Mononuclear cell (primary cell): ENCODE measurements at regions not wholly inside any gene's neighbourhood (a gene's known extent, or its start where the extent isn't known, plus 50 kb on each side); places are given as distances from the start of the nearest gene placed in this dataset.

ENCODE experiments used
- H3K27me3 ChIP-seq: 2 replicates; pipeline ENCODE4 v1.6.0; 2011; ENCODE audit warnings: low read length, control low read depth; ENCODE audit not compliant: insufficient read depth
- H3K4me1 ChIP-seq: 2 replicates; pipeline ENCODE4 v1.5.1; 2011; ENCODE audit warnings: mild to moderate bottlenecking, low read length, control low read depth; ENCODE audit not compliant: insufficient read depth
- H3K4me3 ChIP-seq: 2 replicates; pipeline ENCODE4 v1.5.1; 2011; ENCODE audit warnings: mild to moderate bottlenecking, low read length, moderate library complexity
- H3K9me3 ChIP-seq: 2 replicates; pipeline ENCODE4 v1.5.1; 2011; ENCODE audit warnings: low read depth, mild to moderate bottlenecking, control low read depth, low read length

GRCh38 chr17:72262766-72263165 is 141.9 kb downstream of the SOX9 start:
- no peak overlapping the region for H3K4me3 ChIP-seq
- H3K27me3 ChIP-seq = no peaks in the 10 kb centered on the region
- no peaks in the 10 kb centered on the region for H3K9me3 ChIP-seq
- no peaks in the 10 kb centered on the region for H3K4me1 ChIP-seq

- Histone ChIP-seq H3K27me3 (no peaks in the 10 kb centered on the region), H3K4me3 (no peak overlapping the region), H3K4me1 (no peaks in the 10 kb centered on the region), H3K9me3 (no peaks in the 10 kb centered on the region)
Measured at GRCh38 chr17:72264682-72265405, 144.0 kb downstream of the SOX9 start.

DNA sequence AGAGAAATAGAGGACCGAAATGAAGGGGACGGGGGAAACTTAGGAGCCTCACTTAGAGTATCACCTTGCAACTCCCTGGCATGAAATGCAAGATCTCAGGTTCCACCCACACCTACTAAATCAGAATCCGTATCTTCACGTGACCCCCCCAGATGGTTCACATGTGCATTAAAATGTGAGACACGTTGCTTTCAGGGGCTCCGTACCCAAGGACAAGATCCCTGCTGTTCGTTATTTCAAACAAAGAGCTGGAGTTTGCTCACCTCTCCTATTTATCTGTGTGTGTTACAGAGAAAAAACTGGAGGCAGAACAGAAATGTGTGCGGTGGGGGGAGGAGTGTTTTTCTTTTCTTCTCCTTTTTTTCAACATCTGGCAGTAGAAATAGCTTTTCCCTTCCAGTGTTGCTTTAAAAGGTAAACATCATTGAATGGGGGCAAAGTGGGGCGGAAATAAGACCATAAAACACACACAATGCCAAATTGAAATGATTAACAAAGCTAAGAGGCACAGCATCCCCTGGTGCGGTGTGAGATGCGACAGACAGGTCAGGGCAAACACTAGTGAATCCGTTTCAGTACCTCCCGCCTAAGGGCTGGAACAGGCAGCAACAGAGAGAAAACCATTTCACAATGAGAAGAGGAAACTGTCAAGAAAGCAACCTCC is 145.4 kb downstream of the SOX9 start:
- no peak overlapping the region for H3K4me3 ChIP-seq
- H3K9me3 ChIP-seq = no peaks in the 10 kb centered on the region
- no peaks in the 10 kb centered on the region for H3K4me1 ChIP-seq
- no peaks in the 10 kb centered on the region for H3K27me3 ChIP-seq

GRCh38 chr17:72267601-72268000 is 146.8 kb downstream of the SOX9 start:
- Histone ChIP-seq H3K9me3 (no peaks in the 10 kb centered on the region), H3K4me3 (no peak overlapping the region), H3K4me1 (no peaks in the 10 kb centered on the region), H3K27me3 (no peaks in the 10 kb centered on the region)

DNA sequence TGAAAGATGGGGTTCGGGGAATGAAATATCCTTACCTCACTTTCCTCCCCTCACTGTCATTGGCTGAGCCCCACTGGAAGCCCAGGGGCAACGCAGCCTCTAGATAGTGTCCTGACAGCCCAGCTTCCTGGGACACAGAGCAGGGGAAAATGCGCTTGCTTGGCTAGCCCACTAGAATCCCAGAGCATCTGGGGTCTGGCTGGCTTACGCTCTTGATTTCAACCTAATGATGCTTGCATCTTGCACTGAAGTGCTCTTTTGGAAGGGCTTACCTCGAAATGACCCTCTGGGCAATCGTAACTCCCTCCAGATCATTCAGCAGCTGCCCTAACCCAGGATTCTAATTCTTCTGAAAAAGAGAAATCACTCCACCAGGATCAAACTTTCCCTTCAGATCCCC is 147.6 kb downstream of the SOX9 start:
- Histone ChIP-seq H3K4me1 (no peaks in the 10 kb centered on the region), H3K27me3 (no peaks in the 10 kb centered on the region), H3K4me3 (no peak overlapping the region), H3K9me3 (no peaks in the 10 kb centered on the region)

- no peaks in the 10 kb centered on the region for H3K9me3 ChIP-seq
- H3K4me3 ChIP-seq = no peak overlapping the region
- no peaks in the 10 kb centered on the region for H3K4me1 ChIP-seq
- H3K27me3 ChIP-seq = no peaks in the 10 kb centered on the region
Measured at GRCh38 chr17:72270273-72270924, 149.6 kb downstream of the SOX9 start.

DNA sequence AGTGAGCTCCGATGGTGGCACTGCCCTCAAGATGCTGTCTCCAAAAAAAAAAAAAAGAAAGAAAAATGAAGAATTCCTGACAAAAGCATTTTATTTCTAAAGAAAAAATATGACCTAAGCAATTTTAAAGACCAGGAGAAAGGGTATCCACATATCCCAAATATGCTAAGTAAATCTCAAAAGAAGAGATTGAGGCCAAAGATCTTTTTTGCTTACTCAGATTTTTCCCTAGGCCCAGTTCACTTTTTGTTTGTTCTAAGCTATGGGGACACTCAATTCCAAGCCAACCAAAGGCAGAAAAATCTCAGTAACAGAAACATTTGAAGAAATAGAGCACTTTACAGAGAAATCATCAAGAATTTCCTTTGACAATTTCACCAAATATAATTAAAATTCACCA is 150.8 kb downstream of the SOX9 start:
- H3K4me3 ChIP-seq = no peak overlapping the region
- no peaks in the 10 kb centered on the region for H3K9me3 ChIP-seq
- no peaks in the 10 kb centered on the region for H3K4me1 ChIP-seq
- no peaks in the 10 kb centered on the region for H3K27me3 ChIP-seq

DNA sequence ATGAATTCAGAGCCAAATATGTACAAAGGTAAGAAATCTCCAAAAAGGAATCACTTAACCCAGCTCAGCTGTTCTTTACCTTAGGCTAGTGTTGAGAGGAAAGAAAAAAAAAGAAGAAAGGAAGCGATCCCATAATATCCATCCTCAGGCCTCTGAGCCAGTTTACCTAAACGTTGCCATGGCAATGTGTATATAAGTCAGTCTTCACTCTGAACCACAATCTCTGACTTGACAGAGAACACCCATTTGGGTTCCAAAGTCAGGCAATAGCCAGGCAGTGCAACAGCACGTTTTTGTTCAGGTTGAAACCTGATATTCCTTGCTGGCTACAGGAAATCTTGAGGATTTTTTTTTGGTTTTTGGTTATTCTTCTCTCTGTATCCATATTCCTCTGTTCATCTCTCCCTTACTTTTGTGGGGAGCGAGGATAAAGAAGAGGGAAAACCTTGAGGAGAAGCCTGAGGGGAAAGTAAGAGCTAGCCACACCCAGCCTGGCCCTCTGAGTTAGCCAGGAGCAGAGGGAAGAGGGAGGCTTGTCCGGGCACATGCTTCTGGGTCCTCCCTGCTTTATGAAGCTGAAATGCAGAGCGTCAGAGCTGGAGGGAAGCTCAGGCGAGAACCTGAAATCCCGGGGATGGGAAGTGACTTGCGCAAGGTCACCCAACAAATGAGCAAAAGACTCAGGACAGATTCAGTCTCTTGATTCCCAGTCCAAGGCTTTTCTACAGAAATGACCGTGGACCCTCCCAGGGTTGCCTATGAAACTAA is 152.7 kb downstream of the SOX9 start:
- Histone ChIP-seq H3K27me3 (no peaks in the 10 kb centered on the region), H3K4me1 (no peaks in the 10 kb centered on the region), H3K4me3 (no peak overlapping the region), H3K9me3 (no peaks in the 10 kb centered on the region)

DNA sequence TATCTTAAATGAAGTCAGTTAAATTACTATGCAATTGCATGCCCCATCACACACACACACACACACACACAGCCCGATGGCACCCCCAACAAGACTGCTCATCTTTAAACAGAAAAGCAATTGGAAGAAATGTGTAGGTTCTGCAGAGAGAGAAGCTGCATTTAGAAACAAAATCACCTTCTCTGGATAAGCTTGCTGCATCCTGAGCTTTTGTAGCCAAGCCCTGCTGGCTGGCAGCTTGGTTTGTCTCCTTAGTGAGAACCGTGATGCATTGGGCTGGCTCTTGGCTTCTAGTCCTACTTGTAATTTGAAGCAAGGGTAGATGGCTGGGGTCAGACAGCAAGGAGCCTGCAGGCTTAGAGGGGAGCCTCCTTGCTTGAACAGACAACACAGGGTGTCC is 153.8 kb downstream of the SOX9 start:
- no peak overlapping the region for H3K4me3 ChIP-seq
- H3K9me3 ChIP-seq = no peaks in the 10 kb centered on the region
- H3K4me1 ChIP-seq = no peaks in the 10 kb centered on the region
- no peaks in the 10 kb centered on the region for H3K27me3 ChIP-seq

DNA sequence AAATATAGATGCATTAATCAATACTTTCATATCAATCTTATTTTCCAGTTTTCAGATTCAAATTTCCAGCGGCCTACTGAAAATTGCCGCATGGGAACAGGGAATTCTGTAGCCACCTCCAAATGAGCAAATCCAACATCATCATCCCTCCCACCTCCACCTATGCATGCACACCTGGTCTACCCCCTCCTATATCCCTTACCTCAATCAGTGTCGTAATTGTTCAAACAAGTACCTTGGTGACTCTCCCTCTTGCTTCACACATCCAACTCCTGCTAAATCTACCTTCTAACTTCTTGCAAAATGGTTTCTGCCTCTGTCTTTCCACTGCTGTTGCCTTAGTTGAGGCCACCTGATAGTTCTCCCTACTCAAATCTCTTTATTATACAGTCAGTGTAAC is 160.1 kb downstream of the SOX9 start:
- H3K9me3 ChIP-seq = no peaks in the 10 kb centered on the region
- no peaks in the 10 kb centered on the region for H3K4me1 ChIP-seq
- H3K4me3 ChIP-seq = no peak overlapping the region
- H3K27me3 ChIP-seq = no peaks in the 10 kb centered on the region

- Histone ChIP-seq H3K4me3 (no peak overlapping the region), H3K9me3 (no peaks in the 10 kb centered on the region), H3K27me3 (no peaks in the 10 kb centered on the region), H3K4me1 (no peaks in the 10 kb centered on the region)
Measured at GRCh38 chr17:72282439-72283029, 161.7 kb downstream of the SOX9 start.

DNA sequence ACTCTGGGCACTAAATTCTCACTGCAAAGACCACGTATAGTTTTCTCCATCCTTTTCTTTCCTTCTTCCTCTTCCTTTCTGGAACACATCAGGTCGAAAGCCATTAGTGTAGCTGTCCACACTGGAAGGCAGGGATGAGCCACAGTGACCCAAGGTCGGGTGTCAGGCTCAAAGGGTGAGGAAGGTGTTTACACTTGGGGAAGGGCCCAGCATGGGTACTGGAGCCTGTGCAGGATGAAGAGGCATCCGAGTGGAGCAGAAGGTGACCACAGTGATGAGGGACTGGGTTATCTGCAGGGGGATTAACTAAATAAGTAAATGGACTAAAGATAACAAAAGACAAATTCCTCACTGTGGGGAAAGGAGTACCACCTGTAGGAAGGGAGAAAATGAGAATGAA is 164.0 kb downstream of the SOX9 start:
- Histone ChIP-seq H3K9me3 (no peaks in the 10 kb centered on the region), H3K4me3 (no peak overlapping the region), H3K27me3 (no peaks in the 10 kb centered on the region), H3K4me1 (no peaks in the 10 kb centered on the region)

GRCh38 chr17:72287586-72287985 is 166.8 kb downstream of the SOX9 start:
- Histone ChIP-seq H3K9me3 (no peaks in the 10 kb centered on the region), H3K4me3 (no peak overlapping the region), H3K4me1 (no peaks in the 10 kb centered on the region), H3K27me3 (no peaks in the 10 kb centered on the region)

DNA sequence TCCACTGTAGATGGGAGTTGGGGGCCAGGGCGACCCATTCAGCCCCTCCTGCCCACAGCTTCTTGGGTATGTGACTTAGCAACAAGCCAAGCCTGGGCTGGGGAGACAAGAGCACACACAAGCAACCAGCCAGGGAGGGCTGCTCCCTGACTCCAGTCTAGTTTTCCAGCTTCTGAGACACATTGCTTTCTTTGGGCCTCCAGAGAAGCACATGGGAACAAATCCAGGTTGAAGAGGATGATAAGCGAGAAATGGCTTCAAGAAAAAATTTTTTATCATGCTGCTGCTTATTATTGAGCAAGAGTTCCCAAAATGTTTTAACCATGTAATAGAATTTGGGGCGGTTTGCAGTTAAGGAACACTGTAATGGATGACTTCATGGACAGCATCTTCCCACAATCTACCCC is 173.7 kb downstream of the SOX9 start:
- Histone ChIP-seq H3K4me3 (no peak overlapping the region), H3K27me3 (no peaks in the 10 kb centered on the region), H3K4me1 (no peaks in the 10 kb centered on the region), H3K9me3 (no peaks in the 10 kb centered on the region)

GRCh38 chr17:72295916-72296315 is 175.1 kb downstream of the SOX9 start:
- H3K4me1 ChIP-seq = no peaks in the 10 kb centered on the region
- no peaks in the 10 kb centered on the region for H3K27me3 ChIP-seq
- no peak overlapping the region for H3K4me3 ChIP-seq
- no peaks in the 10 kb centered on the region for H3K9me3 ChIP-seq
